PC-9 (cell line): ENCODE measurements at regions not wholly inside any gene's neighbourhood (a gene's known extent, or its start where the extent isn't known, plus 50 kb on each side); places are given as distances from the start of the nearest gene placed in this dataset.

ENCODE experiments used
- BruUV-seq: library from RNA; stranded (reverse); fragments of 400-500 nt; replicated peaks from 2 replicates; lab custom pipeline; 2021; lab: Mats Ljungman, UMichigan
- CTCF ChIA-PET: fragments of 300-600 bp; sonication (Branson Sonifier 250); formaldehyde crosslinking; loops from one replicate; lab custom pipeline; 2022; ENCODE audit warnings: antibody characterized with exemption; lab: Charles Lee
- POLR2A ChIA-PET: fragments of 300-600 bp; sonication (Branson Sonifier 250); formaldehyde crosslinking; loops from one replicate; lab custom pipeline; 2022; ENCODE audit warnings: antibody characterized with exemption; ENCODE audit not compliant: unreplicated experiment; lab: Charles Lee
- DNase-seq, 2 experiments: peaks; one replicate each; pipeline versions ENCODE4 v3.0.0 to v3.0.0-alpha.2; 2015 to 2022; ENCODE audit warnings: mixed read lengths in 1 of 2
- H2AFZ ChIP-seq: fragments of 200-600 bp; sonication (generic); 2 replicates; pipeline ENCODE4 v1.8.1; 2017; ENCODE audit warnings: antibody characterized with exemption
- H3F3A ChIP-seq: fragments of 200-600 bp; sonication (generic); 2 replicates; pipeline ENCODE4 v1.8.1; 2017; ENCODE audit warnings: antibody characterized with exemption, mild to moderate bottlenecking, low read depth; ENCODE audit not compliant: insufficient read depth
- H3K27ac ChIP-seq: fragments of 200-600 bp; sonication (generic); 2 replicates; pipeline ENCODE4 v1.6.1; 2016; ENCODE audit warnings: mixed run types
- H3K27me3 ChIP-seq: fragments of 200-600 bp; sonication (generic); 2 replicates; pipeline ENCODE4 v1.6.1; 2016; ENCODE audit warnings: low read depth, mixed run types; ENCODE audit not compliant: insufficient read depth
- H3K36me3 ChIP-seq: fragments of 200-600 bp; sonication (generic); 2 replicates; pipeline ENCODE4 v1.6.1; 2016; ENCODE audit warnings: low read depth, mixed run types
- H3K4me1 ChIP-seq: fragments of 200-600 bp; sonication (generic); replicated peaks from 2 replicates; pipeline ENCODE4 v1.6.1; 2016; ENCODE audit warnings: mixed run types; ENCODE audit not compliant: insufficient read depth
- H3K4me2 ChIP-seq: fragments of 200-600 bp; sonication (generic); 2 replicates; pipeline ENCODE4 v1.6.1; 2017; ENCODE audit warnings: mixed run types
- H3K4me3 ChIP-seq: fragments of 200-600 bp; sonication (generic); 2 replicates; pipeline ENCODE4 v1.6.1; 2016; ENCODE audit warnings: mixed run types
- H3K79me2 ChIP-seq: fragments of 200-600 bp; sonication (generic); 2 replicates; pipeline ENCODE4 v1.6.1; 2017; ENCODE audit warnings: low read depth, mixed run types
- H3K9me2 ChIP-seq: fragments of 200-600 bp; sonication (generic); 2 replicates; pipeline ENCODE4 v1.8.1; 2017; ENCODE audit warnings: mild to moderate bottlenecking; ENCODE audit not compliant: insufficient read depth
- H3K9me3 ChIP-seq: fragments of 200-600 bp; sonication (generic); 2 replicates; pipeline ENCODE4 v1.8.1; 2016; ENCODE audit warnings: low read depth; ENCODE audit not compliant: insufficient read depth
- H4K20me1 ChIP-seq: fragments of 200-600 bp; sonication (generic); 2 replicates; pipeline ENCODE4 v1.8.1; 2017; ENCODE audit not compliant: insufficient read depth
- CTCF ChIP-seq: fragments of 200-600 bp; sonication (generic); conservative IDR thresholded peaks from 2 replicates; pipeline ENCODE4 v1.6.1; 2017; ENCODE audit warnings: mixed run types, antibody characterized with exemption, mild to moderate bottlenecking, moderate library complexity
- EZH2 ChIP-seq: fragments of 200-600 bp; sonication (generic); IDR thresholded peaks from 2 replicates; pipeline ENCODE4 v1.8.0; 2017; ENCODE audit warnings: antibody characterized with exemption, low read depth
- intact Hi-C: fragments of 100-400 bp; cut with micrococcal nuclease; formaldehyde crosslinking; loops from one replicate; pipeline ENCODE4 v1.10.0; 2022; ENCODE audit not compliant: unreplicated experiment

DNA sequence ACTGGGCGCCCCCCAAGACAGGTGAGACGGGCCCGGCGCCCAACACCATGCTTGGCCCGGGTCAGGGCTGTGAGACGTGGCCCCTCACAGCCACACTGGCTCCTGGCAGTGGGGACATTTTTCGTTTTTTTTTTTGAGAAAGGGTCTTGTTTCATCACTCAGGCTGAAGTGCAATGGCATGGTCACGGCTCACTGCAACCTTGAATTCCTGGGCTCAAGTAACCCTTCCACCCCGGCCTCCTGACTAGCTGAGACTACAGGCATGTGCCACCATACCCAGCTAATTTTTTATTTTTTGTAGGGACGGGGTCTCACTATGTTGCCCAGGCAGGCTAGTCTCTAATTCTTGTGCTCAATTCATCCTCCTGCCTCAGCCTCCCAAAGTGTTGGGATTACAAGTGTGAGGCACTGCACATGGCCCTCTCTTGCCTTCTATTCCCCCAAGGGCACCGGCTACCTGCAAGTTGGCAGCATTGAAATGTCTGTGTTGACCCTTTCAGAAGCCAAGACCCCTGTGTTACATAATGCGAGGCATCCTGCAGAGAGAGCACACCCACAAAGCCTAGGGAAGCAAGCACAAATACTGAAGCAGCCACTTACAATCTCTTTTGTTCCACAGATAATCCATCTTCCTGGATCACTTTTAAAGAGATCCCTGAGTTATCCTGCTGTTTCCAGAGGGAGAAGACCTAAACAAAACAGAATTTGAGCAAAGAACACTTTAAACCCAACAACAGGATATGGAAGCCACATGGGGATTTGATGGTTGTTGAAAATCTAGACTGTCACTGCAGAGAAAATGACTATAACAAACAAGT, 57.5 kb upstream of the SLC4A11 start:
- Histone ChIP-seq H4K20me1 (no peaks in the 10 kb centered on the region), H3K4me1 (no peaks in the 10 kb centered on the region), H3K36me3 (no peaks in the 10 kb centered on the region), H3K27me3 (no peaks in the 10 kb centered on the region), H3K27ac (no peak overlapping the region), H3K9me2 (no peaks in the 10 kb centered on the region), H3K4me2 (no peak overlapping the region), H3K4me3 (no peak overlapping the region), H2AFZ (no peak overlapping the region), H3F3A (no peaks in the 10 kb centered on the region), H3K79me2 (no peaks in the 10 kb centered on the region), H3K9me3 (no peaks in the 10 kb centered on the region)
- POLR2A ChIA-PET, result no interaction called here
- intact Hi-C loops, result no loop called here
- CTCF ChIA-PET, result no interaction called here
- no peak for DNase-seq
- TF ChIP-seq CTCF, result no peak
- TF ChIP-seq EZH2, result no peak
- BruUV-seq, result no TSS peak
